Posterior cingulate gyrus (tissue), 11 donors: ENCODE measurements at regions not wholly inside any gene's neighbourhood (a gene's known extent, or its start where the extent isn't known, plus 50 kb on each side); places are given as distances from the start of the nearest gene placed in this dataset.

Experiments used
- DNase-seq, 10 donors: peaks; one replicate each; pipeline versions ENCODE4 v3.0.0 to v3.0.0-alpha.2; 2020 to 2021; ENCODE audit warnings: mixed read lengths in 3 of 10
- intact Hi-C: fragments of 100-400 bp; cut with DNase I; formaldehyde crosslinking; loops from one replicate; pipeline ENCODE4 v1.15.1; 2023

GRCh38 chr3:109887293-109887692 lies 549.9 kb upstream of the DPPA4 start:
- intact Hi-C loops, result no loop called here
- DNase-seq, result no peak

DNA sequence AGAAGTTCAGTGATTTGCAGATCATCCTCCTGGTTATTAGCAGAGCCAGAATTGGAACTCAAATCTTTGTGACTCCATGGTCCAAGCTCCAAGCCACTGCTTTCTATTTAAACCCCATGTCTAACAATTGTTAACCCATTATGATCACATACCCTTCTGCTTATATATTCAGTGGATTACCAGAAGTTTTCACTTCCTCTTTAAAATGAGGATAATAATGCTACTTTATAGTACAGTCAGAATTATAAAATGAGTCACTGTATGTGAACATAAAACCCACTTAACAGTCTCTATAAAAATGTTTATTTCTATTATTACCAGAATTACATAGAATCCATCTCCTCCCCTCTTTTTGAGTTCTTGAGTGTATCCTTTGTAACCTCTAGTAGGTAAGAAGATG lies 550.7 kb upstream of the DPPA4 start:
- DNase-seq, result no peak
- intact Hi-C loops, result no loop called here

DNA sequence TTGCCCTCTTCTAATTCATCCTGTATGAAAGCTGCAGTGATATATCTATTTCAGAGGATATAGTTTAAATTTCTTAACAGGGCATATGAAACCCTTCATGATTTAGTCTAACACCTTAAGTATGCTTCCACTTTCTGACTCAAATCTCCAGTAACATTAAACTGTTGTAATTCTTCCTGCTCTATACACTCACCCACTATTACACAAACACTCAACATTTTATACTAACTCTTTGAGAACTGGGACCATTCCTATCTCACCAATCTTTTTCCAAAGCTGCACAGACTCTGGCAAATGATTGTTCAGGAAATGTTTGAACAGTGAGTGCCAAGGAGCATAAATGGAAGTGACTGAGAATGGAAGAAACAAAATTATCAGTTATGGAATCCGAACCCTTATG lies 560.4 kb upstream of the DPPA4 start:
- DNase-seq, result no peak
- intact Hi-C loops, result no loop called here

DNA sequence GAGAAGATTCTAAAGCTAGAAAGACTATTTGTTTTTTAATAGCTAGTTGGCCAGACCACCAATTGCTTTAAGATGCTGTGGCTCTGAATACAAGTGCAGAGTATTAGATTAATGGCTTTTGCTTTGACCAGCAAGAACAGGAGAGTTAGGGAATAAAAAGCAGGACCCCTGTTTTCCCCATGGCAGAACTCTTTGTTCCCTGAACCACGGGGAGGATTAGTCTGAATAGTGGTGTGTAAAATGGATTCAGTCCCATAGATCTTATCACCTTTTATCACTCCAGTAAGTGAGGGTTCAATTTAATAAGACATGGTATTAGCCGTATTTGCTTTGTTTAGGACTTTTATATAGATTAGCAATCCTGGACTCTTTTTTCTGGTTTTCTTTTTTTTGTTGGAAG lies 562.6 kb upstream of the DPPA4 start:
- intact Hi-C loops, result no loop called here
- DNase-seq, result no peak

DNA sequence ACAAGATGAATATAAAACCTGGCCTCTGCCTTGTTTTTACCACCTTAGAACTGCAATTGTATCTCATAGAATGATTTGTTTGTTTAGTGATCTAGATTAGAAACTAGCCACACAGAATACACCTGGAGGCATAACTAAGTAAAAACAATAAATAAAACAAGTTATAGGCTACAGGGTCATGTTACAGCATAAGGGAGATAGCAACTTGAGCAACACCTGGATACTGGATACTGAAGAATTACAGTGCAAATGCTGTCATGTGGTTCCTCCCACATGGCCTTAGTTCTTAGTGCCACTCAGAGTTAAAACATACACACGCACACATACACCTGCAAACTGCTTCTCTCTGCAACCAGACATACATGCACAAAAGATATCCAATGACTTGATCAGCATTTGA lies 563.4 kb upstream of the DPPA4 start:
- intact Hi-C loops, result no loop called here
- DNase-seq, result no peak

DNA sequence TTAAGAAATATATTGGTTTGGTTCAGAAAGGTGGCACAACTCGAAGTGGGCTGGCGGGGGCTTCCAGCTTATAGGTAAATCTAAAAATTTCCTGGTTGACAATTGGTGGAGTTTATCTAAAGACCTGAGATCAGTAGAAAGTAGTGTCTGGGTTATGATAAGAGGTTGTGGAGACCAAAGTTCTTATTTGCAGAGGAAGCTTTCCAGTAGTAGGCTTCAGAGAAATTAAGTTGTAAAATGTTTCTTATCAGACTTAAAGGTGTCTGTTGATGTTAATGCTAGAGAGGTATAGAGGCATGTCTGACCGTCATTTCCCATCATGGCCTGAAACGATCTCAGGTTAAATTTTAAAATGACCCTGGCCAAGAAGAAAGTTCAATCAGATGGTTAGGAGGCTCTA lies 565.2 kb upstream of the DPPA4 start:
- peak in 1 of 10 donors; percentile 55 for DNase-seq
- intact Hi-C loops, result no loop called here

- DNase-seq, result no peak
- intact Hi-C loops, result no loop called here
Observed at GRCh38 chr3:109903100-109903499, 565.8 kb upstream of the DPPA4 start.

GRCh38 chr3:109910772-109911171 lies 573.4 kb upstream of the DPPA4 start:
- intact Hi-C loops, result no loop called here
- DNase-seq, result no peak

GRCh38 chr3:109918740-109919139 lies 581.4 kb upstream of the DPPA4 start:
- intact Hi-C loops, result no loop called here

DNA sequence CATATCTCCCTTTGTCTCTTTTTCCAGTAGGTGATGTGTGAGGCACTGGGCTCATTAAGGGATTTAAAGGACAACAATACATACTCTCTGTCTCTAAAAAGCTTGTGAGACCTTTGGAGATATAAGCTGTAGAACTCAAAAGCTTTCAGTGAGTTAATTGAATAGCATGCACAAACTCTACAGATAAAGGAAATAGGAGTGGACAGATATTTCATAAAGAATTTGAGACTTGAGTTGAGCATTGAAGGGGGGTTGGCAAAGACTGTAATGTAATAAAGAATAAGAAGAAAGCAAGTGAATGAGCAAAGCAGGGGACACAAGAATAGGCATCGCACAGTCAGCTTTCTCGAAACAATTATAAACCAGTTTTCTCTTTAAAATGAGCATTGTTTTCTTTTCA lies 583.4 kb upstream of the DPPA4 start:
- intact Hi-C loops, result no loop called here
- no peak for DNase-seq

More at GRCh38 chr3:109918740-109919139, 581.4 kb upstream of the DPPA4 start:
- no peak for DNase-seq

- DNase-seq, result no peak
- intact Hi-C loops, result no loop called here
Observed at GRCh38 chr3:109921509-109921908, 584.2 kb upstream of the DPPA4 start.

DNA sequence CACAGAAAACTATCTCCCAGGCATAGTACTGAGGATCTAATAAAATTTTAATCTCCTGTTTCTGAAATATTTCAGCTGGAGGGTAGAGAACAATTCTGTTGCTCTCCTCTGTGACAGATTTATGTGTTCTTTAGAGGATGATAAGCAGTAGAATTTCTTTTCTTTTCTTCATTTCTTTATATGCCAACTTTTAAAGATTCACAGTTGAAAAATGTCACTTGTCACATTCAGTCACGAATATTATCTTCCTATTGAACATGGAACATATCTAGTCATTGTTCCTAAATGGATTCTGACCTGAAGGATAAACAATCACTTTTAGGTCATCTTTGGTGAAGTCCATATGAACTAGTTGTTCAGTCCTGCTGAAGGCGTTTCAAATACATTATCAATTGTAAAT lies 585.5 kb upstream of the DPPA4 start:
- DNase-seq, result no peak
- intact Hi-C loops, result no loop called here

GRCh38 chr3:109923431-109923830 lies 586.1 kb upstream of the DPPA4 start:
- DNase-seq, result no peak
- intact Hi-C loops, result no loop called here

GRCh38 chr3:109924196-109924595 lies 586.9 kb upstream of the DPPA4 start:
- intact Hi-C loops, result no loop called here
- no peak for DNase-seq

- intact Hi-C loops, result no loop called here
- peak in 2 of 10 donors; percentile 10 to 36 for DNase-seq
Observed at GRCh38 chr3:109926376-109926775, 589.0 kb upstream of the DPPA4 start.

DNA sequence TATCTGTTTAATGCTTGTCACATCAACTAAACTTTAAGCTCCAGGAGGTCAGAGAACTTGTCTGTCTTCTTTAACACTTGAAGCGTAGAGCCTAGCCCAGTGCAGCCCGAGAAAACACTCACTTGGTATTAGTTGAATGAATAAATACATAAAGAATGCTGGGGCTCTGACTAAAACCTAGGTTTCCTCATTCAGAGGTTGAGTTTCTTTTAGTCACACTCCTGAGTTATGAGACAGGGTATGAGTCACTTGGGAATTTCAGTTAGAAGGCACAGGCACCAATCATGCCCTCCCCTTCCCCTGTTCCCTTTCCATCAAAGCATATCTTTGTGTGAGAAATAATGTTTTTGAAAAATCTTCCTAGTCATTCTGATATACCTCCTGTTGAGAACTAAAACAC lies 589.8 kb upstream of the DPPA4 start:
- intact Hi-C loops, result no loop called here

GRCh38 chr3:109927726-109928125 lies 590.4 kb upstream of the DPPA4 start:
- no peak for DNase-seq
- intact Hi-C loops, result no loop called here

More for the DNA sequence above, 589.8 kb upstream of the DPPA4 start:
- no peak for DNase-seq

GRCh38 chr3:109930582-109930981 lies 593.2 kb upstream of the DPPA4 start:
- intact Hi-C loops, result no loop called here
- DNase-seq, result no peak

GRCh38 chr3:109933576-109933975 lies 596.2 kb upstream of the DPPA4 start:
- DNase-seq, result no peak
- intact Hi-C loops, result no loop called here

- no peak for DNase-seq
- intact Hi-C loops, result no loop called here
Observed at GRCh38 chr3:109939817-109940216, 602.5 kb upstream of the DPPA4 start.

DNA sequence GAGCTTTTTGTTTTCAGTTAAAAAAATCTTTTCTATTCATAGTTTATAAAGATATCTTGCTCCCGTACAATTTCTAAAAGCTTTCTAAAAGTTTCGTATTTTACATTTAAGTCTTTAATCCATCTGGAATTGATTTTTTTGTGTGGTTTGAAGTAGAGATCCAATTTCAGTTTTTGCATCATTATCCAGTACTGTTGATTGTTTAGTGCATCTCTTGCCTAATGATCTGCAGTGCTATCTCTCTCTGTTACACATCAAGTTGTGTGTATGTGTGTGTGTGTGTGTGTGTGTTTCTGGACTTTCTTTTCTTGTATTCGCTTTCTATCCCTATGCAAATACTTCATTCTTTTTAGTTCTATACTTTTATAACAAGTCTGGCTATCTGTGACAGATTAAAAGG lies 605.8 kb upstream of the DPPA4 start:
- intact Hi-C loops, result no loop called here
- no peak for DNase-seq

DNA sequence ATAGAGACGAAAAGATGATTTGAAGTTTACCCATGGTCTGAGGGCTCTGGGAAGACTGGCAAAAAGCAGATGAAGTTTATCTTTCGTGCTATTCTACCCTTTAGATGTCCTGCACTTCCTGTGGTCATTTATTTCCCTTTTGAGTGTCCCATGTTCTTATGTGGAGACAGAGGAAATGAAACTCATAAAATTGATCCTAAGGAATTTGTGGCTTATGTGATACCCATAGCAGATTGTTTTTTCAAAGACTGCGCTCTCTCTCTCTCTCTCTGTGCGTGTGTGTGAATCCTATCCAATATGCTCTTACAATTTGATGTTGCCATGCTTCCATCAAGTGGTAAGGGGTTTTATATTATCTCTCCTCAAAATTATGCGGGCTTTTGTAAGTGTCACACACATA lies 607.5 kb upstream of the DPPA4 start:
- intact Hi-C loops, result no loop called here

DNA sequence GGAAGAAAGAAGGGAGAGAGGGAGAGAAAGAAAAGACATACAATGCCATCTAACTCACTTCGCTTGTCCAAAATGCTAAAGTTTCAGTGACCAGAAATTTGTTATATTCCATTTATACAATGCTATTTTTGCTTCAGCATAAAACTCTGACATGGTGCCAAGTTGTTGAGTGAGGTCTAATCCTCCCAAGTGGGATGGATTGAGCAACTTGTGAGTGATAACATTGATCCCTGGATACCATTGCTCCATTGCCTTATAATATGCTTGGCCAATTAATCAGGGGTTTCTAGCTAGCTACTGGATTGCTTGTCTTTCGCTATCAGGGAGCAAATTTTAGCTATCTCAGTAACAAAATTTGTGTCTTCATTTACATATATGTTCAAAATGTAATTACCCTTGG lies 615.6 kb upstream of the DPPA4 start:
- intact Hi-C loops, result no loop called here
- DNase-seq, result no peak

More for the DNA sequence above, 607.5 kb upstream of the DPPA4 start:
- no peak for DNase-seq

DNA sequence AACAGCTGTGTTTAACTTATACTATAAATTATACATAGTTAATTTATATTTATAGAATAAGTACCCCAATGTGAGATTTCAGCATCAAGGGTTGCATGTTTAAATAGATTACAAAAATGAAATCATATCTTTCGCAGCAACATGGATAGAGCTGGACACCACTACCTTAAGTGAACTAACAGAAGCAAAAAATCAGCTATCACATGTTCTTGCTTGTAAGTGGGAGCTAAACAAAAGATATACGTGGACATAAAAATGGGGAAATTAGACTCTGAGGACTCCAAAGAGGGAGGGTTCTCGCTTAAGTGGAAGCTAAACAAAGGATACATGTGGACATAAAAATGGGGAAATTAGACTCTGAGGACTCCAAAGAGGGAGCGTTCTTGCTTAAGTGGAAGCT lies 626.5 kb upstream of the DPPA4 start:
- intact Hi-C loops, result no loop called here
- no peak for DNase-seq
